ENCODE measurements at regions not wholly inside any gene's neighbourhood (a gene's known extent, or its start where the extent isn't known, plus 50 kb on each side); places are given as distances from the start of the nearest gene placed in this dataset.

GRCh38 chrX:11992271-11992670 is 146.0 kb upstream of the FRMPD4 start:
- Mint-ChIP-seq H3K27ac (no peak overlapping the region), H3K9me3 (no peaks in the 10 kb centered on the region), H3K27me3 (peaks cover 8% of the 10 kb centered on the region), H3K4me1 (no peaks in the 10 kb centered on the region), H3K4me3 (no peak overlapping the region)
- no peak for DNase-seq
- ATAC-seq = no peak

GRCh38 chrX:11995146-11995545 is 143.1 kb upstream of the FRMPD4 start:
- H3K4me1 Mint-ChIP-seq = no peaks in the 10 kb centered on the region
- no peak for ATAC-seq
- no peaks in the 10 kb centered on the region for H3K9me3 Mint-ChIP-seq
- no peak overlapping the region for H3K27ac Mint-ChIP-seq
- no peak overlapping the region for H3K4me3 Mint-ChIP-seq
- no peak for DNase-seq
- peaks cover 8% of the 10 kb centered on the region for H3K27me3 Mint-ChIP-seq

- ATAC-seq (no peak), DNase-seq (no peak)
- no peak overlapping the region for H3K27ac Mint-ChIP-seq
- no peaks in the 10 kb centered on the region for H3K4me1 Mint-ChIP-seq
- no peaks in the 10 kb centered on the region for H3K9me3 Mint-ChIP-seq
- H3K27me3 Mint-ChIP-seq = peaks cover 8% of the 10 kb centered on the region
- H3K4me3 Mint-ChIP-seq = no peak overlapping the region
Measured at GRCh38 chrX:11996810-11997209, 141.5 kb upstream of the FRMPD4 start.

- peaks cover 8% of the 10 kb centered on the region for H3K27me3 Mint-ChIP-seq
- H3K27ac Mint-ChIP-seq = no peak overlapping the region
- DNase-seq = no peak
- H3K9me3 Mint-ChIP-seq = no peaks in the 10 kb centered on the region
- H3K4me1 Mint-ChIP-seq = no peaks in the 10 kb centered on the region
- no peak overlapping the region for H3K4me3 Mint-ChIP-seq
- no peak for ATAC-seq
Measured at GRCh38 chrX:11998944-11999343, 139.3 kb upstream of the FRMPD4 start.

- no peaks in the 10 kb centered on the region for H3K4me1 Mint-ChIP-seq
- no peak overlapping the region for H3K4me3 Mint-ChIP-seq
- ATAC-seq = no peak
- no peaks in the 10 kb centered on the region for H3K27me3 Mint-ChIP-seq
- no peak for DNase-seq
- H3K9me3 Mint-ChIP-seq = no peaks in the 10 kb centered on the region
- no peak overlapping the region for H3K27ac Mint-ChIP-seq
Measured at GRCh38 chrX:12002876-12003275, 135.4 kb upstream of the FRMPD4 start.

- no peak overlapping the region for H3K4me3 Mint-ChIP-seq
- no peaks in the 10 kb centered on the region for H3K9me3 Mint-ChIP-seq
- DNase-seq (no peak), ATAC-seq (peak; percentile 79)
- no peaks in the 10 kb centered on the region for H3K4me1 Mint-ChIP-seq
- H3K27ac Mint-ChIP-seq = no peak overlapping the region
- H3K27me3 Mint-ChIP-seq = no peaks in the 10 kb centered on the region
Measured at GRCh38 chrX:12007881-12008280, 130.4 kb upstream of the FRMPD4 start.

- Mint-ChIP-seq H3K27ac (no peak overlapping the region), H3K4me1 (no peaks in the 10 kb centered on the region), H3K27me3 (peaks cover 6% of the 10 kb centered on the region), H3K4me3 (no peak overlapping the region), H3K9me3 (no peaks in the 10 kb centered on the region)
- no peak for ATAC-seq
- DNase-seq = no peak
Measured at GRCh38 chrX:12010436-12010835, 127.8 kb upstream of the FRMPD4 start.

GRCh38 chrX:12011075-12011474 is 127.2 kb upstream of the FRMPD4 start:
- Mint-ChIP-seq H3K9me3 (no peaks in the 10 kb centered on the region), H3K4me3 (no peak overlapping the region), H3K4me1 (no peaks in the 10 kb centered on the region), H3K27me3 (peaks cover 6% of the 10 kb centered on the region), H3K27ac (no peak overlapping the region)
- ATAC-seq (no peak), DNase-seq (no peak)

GRCh38 chrX:12013211-12013618 is 125.1 kb upstream of the FRMPD4 start:
- H3K27me3 Mint-ChIP-seq = peaks cover 6% of the 10 kb centered on the region
- no peak overlapping the region for H3K4me3 Mint-ChIP-seq
- DNase-seq (no peak), ATAC-seq (no peak)
- no peaks in the 10 kb centered on the region for H3K9me3 Mint-ChIP-seq
- no peak overlapping the region for H3K27ac Mint-ChIP-seq
- H3K4me1 Mint-ChIP-seq = no peaks in the 10 kb centered on the region

- Mint-ChIP-seq H3K4me3 (no peak overlapping the region), H3K4me1 (no peaks in the 10 kb centered on the region), H3K9me3 (no peaks in the 10 kb centered on the region), H3K27me3 (no peaks in the 10 kb centered on the region), H3K27ac (no peak overlapping the region)
- DNase-seq (no peak), ATAC-seq (no peak)
Measured at GRCh38 chrX:12021698-12022097, 116.6 kb upstream of the FRMPD4 start.

GRCh38 chrX:12026481-12026880 is 111.8 kb upstream of the FRMPD4 start:
- H3K4me1 Mint-ChIP-seq = no peaks in the 10 kb centered on the region
- H3K4me3 Mint-ChIP-seq = no peak overlapping the region
- no peaks in the 10 kb centered on the region for H3K27me3 Mint-ChIP-seq
- DNase-seq (no peak), ATAC-seq (no peak)
- H3K9me3 Mint-ChIP-seq = no peaks in the 10 kb centered on the region
- H3K27ac Mint-ChIP-seq = no peak overlapping the region

GRCh38 chrX:12032082-12032481 is 106.2 kb upstream of the FRMPD4 start:
- H3K4me1 Mint-ChIP-seq = no peaks in the 10 kb centered on the region
- no peaks in the 10 kb centered on the region for H3K27me3 Mint-ChIP-seq
- no peak overlapping the region for H3K27ac Mint-ChIP-seq
- no peak for ATAC-seq
- H3K9me3 Mint-ChIP-seq = no peaks in the 10 kb centered on the region
- no peak for DNase-seq
- no peak overlapping the region for H3K4me3 Mint-ChIP-seq

GRCh38 chrX:12034741-12035140 is 103.5 kb upstream of the FRMPD4 start:
- Mint-ChIP-seq H3K4me3 (no peak overlapping the region), H3K4me1 (no peaks in the 10 kb centered on the region), H3K9me3 (no peaks in the 10 kb centered on the region), H3K27ac (no peak overlapping the region), H3K27me3 (no peaks in the 10 kb centered on the region)
- no peak for ATAC-seq
- no peak for DNase-seq

GRCh38 chrX:12042615-12043014 is 95.7 kb upstream of the FRMPD4 start:
- H3K27me3 Mint-ChIP-seq = no peaks in the 10 kb centered on the region
- H3K9me3 Mint-ChIP-seq = no peaks in the 10 kb centered on the region
- no peak for ATAC-seq
- H3K27ac Mint-ChIP-seq = no peak overlapping the region
- H3K4me3 Mint-ChIP-seq = no peak overlapping the region
- no peaks in the 10 kb centered on the region for H3K4me1 Mint-ChIP-seq
- no peak for DNase-seq

GRCh38 chrX:12052109-12052508 is 86.2 kb upstream of the FRMPD4 start:
- ATAC-seq (no peak), DNase-seq (no peak)
- Mint-ChIP-seq H3K9me3 (no peaks in the 10 kb centered on the region), H3K4me3 (no peak overlapping the region), H3K27ac (no peak overlapping the region), H3K27me3 (no peaks in the 10 kb centered on the region), H3K4me1 (no peaks in the 10 kb centered on the region)

GRCh38 chrX:12058087-12058486 is 80.2 kb upstream of the FRMPD4 start:
- Mint-ChIP-seq H3K4me1 (no peaks in the 10 kb centered on the region), H3K27me3 (no peaks in the 10 kb centered on the region), H3K4me3 (no peak overlapping the region), H3K9me3 (no peaks in the 10 kb centered on the region), H3K27ac (no peak overlapping the region)
- DNase-seq (no peak), ATAC-seq (no peak)

GRCh38 chrX:12060489-12061260 is 77.6 kb upstream of the FRMPD4 start:
- ATAC-seq = no peak
- Mint-ChIP-seq H3K27ac (no peak overlapping the region), H3K4me3 (no peak overlapping the region), H3K9me3 (no peaks in the 10 kb centered on the region), H3K27me3 (no peaks in the 10 kb centered on the region), H3K4me1 (no peaks in the 10 kb centered on the region)
- no peak for DNase-seq
